GM21528 (cell line): ENCODE measurements at regions not wholly inside any gene's neighbourhood (a gene's known extent, or its start where the extent isn't known, plus 50 kb on each side); places are given as distances from the start of the nearest gene placed in this dataset.
"Not testable (repeated sequence)": the region's sequence is repeated elsewhere in the genome, so short reads cannot be mapped to it uniquely, and the experiment has no call there.

Source experiments
- ATAC-seq: cut with Tn5 transposase; IDR thresholded peaks from one replicate; pipeline ENCODE4 v1.9.1; 2021; ENCODE audit warnings: mild to moderate bottlenecking, moderate library complexity; ENCODE audit not compliant: unreplicated experiment, low FRiP score

DNA sequence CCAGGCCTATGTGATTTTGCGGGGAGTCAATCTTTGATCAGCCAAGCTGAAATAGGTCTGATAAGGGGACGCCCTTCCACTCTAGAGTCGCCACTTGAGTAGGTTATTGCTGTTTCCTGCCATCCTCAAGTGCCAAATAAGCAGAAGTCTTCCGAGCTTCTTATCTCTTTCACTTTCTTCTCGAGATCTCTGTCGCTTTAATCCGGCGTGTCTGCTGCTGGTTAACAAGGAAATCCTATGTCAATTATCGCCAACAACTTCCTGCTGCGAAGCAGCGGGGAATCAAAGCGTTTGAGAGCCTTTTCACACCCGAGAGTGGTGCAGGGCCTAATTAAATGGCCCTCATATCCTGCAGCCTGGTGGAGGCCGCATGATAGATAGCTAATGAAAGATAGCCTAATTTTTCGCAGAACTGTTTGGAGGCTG is 215.9 kb downstream of the RAB11FIP2 start:
- no peak for ATAC-seq

DNA sequence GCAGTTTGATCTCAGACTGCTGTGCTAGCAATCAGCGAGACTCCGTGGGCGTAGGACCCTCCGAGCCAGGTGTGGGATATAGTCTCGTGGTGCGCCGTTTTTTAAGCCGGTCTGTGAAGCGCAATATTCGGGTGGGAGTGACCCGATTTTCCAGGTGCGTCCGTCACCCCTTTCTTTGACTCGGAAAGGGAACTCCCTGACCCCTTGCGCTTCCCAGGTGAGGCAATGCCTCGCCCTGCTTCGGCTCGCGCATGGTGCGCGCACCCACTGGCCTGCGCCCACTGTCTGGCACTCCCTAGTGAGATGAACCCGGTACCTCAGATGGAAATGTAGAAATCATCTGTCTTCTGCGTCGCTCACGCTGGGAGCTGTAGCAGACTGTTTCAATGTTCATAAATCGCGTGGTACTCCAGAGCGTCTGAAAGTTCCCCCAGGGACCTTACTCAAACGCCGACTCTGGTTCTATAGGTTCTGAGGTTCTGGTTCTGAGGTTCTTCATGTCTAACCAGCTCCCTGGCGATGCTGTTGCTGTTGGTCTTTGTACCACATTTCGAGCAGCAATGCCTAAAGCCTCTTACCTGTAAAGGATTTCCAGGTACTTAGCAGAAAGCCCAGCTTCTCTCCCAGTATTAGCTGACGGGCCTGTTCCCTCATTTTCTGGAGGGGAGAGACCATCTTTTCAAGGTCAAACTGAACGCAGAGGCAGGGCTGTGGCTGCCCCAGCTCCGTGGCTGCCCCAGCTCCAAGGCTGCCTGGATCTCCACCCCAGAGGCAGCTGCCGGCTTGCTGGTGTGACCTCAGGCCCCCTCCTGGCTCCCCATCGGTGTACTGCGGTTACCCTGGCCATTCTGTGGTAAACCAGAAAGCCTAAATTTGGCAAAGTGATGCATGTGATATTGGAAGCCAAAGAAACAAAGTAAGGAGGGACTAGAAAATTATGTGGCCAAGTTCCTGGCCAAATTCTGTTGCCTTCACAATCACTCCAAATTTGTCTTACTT is 207.9 kb downstream of the RAB11FIP2 start:
- not testable (repeated sequence) for ATAC-seq

DNA sequence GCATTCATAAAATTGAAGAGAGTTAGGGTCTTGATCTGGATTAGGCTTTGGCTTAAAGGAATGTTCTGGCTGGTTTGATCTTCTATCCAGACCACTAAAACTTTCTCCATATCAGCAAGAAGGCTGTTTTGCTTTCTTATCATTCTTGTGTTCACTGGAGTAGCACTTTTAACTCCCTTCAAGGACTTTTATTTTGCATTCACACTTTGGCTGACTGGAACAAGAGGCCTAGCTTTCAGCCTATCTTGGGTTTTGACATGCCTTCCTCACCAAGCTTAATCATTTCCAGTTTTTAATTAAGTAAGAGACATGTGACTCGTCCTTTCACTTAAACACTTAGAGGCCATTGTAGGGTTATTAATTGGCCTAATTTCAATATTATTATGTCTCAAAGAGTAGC is 190.3 kb downstream of the RAB11FIP2 start:
- ATAC-seq: not testable (repeated sequence)

DNA sequence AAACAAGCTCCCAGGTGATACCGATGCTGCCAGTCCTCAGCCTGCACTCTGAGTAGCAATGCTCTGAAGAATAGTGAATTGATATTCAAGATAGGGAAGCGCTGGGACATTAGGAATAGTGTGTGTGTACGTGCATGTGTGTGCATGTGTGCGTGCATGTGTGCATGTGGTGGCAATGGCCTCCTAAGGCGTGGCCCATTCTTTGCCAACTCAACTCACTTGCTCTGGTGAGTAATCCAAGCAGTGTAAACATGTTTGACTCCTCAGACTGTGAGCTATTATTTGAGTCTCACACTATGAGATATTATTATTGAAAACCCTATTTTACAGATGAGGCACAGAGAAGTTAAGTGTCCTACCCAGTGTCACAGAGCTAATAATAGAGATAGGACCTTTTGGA is 186.6 kb downstream of the RAB11FIP2 start:
- ATAC-seq: no peak

DNA sequence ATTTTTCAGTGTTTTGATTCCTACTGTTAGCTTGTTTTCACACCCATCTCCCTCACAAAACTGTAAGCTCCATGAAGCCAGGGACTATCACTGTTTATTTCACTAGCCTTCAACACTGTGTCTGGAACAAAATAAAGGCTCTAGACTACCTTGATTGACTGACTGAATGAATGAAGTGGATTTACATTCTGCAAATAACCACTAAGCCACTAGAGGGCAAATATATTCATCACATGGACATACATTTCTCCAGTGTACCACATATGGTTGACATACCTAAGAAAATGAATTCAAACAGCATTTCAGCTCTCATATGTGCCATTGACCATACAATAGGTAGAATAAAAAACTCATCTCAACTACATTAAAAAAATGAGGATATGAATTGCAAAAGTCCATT is 185.9 kb downstream of the RAB11FIP2 start:
- ATAC-seq: no peak

DNA sequence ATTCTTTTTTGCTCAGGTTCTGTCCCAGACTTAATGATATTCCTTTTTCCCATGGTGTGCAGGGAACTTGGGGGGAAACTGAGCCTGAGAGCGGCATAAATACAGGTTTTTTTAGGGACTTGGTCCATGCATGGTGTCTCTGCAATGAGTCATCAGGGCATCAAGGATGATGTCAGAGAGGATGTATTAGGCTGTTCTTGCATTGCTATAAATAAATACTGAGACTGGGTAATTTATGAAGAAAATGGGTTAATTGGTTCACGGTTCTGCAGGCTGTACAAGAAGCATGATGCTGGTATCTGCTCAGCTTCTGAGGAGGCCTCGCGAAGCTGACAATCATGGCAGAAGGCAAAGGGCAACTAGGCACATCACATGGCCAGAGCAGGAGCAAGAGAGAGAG is 185.4 kb downstream of the RAB11FIP2 start:
- ATAC-seq: no peak

DNA sequence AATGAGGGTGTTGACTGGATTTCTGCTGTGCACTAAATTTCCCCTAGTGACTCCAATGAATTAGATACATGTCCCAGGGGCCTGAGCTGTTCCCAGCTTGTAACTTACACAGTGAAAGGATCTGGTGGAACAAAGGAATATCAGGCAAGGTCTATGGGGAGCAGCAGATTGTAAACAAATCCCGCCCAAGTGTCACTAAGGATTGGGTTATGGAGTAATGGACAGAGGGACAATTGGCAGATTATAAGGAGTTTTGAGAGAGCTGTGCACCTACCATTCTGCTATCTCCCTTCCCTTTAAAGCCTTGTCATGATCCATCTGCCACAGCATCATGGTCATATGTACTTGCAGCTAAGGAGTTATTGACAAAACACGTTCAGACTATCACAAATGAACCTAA is 183.0 kb downstream of the RAB11FIP2 start:
- no peak for ATAC-seq

DNA sequence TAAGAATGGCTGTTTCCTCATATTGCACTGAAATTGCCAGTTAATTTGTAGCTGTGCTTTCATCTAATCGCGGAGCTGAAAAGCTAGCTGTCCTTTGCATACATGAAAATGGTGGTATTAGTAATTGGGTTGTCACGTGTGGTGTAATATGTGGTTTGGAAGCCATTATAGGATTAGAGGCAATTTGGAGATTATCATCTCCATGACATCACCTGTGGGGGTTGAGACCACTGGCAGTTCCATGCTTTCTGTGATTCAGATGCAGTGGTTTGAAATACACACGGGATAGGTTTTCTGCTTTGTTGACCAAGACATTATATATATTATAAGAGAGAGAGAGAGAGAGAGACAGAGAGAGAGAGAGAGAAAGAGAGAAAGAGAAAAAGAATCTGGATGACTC is 180.8 kb downstream of the RAB11FIP2 start:
- no peak for ATAC-seq

DNA sequence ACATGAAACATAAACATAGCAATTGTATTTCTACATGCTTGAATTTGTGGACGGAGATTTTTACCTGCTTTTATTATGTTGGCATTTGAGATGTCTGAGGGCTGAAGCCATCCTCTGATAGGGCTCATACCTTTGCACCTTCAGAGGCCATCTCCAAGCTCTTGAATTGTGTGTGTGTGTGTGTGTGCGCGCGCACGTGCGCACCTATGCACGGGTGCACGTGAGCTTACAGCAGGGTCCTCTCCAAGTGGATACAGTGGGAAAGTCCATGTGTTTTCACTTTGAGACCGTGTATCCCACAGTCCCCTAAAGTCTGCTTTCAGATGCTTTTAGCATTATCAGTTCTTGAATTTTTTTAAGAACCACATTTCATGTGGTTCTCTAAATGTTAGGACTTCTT is 178.6 kb downstream of the RAB11FIP2 start:
- no peak for ATAC-seq

DNA sequence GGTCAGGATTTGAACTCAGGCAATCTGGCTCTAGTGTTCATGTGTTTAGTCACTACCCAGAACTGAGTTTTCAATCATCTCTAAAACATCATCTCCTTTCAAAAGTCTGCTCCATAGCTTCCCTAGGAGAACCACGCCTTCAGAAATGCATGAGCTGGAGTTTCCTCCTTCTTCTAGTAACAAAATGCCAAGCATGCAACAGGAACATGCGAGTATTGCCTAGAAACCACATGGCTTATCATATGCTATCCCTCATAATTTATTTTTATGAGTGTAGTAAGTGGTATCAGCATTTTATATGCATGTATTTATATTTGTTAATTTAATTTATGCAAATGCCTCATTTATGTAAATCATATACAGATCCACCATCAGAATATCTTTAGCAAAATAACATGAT is 170.9 kb downstream of the RAB11FIP2 start:
- no peak for ATAC-seq

DNA sequence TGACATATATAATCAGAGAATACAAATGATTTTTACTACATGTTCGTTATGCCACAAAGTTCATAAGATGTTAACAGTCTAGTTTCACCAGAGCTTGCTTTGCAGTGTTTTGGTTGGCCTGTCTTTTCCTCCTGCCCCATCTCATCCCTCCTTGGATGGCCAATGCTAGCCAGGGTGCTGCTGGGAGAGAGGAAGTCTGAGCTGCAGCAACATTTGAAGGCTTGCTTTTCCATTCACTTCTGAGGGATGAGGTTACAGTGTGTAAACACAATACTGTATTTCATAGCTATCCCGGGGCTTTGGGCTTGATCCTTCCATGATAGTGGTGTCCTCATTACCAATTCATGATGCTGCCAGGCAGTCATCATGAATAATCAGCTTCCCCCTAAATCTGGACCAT is 170.5 kb downstream of the RAB11FIP2 start:
- no peak for ATAC-seq

DNA sequence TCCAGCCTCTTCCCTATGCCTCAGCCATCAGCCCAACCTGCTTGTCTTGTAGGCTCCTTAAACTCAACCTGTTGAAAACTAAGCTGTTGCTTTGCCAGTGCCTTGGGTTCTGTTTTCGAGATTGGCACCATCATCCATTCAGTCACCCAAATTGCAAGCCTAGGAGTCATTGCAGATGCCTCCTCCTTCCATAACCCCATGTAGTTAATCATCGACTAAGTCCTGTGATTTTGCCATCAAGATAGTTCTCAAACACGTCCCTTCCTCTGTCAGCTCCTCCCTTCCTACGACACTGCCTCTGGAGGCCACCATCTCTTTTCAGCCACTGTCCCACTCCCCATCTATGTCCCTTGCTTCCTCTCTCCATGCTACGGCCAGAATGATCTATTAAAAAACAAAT is 168.1 kb downstream of the RAB11FIP2 start:
- no peak for ATAC-seq

DNA sequence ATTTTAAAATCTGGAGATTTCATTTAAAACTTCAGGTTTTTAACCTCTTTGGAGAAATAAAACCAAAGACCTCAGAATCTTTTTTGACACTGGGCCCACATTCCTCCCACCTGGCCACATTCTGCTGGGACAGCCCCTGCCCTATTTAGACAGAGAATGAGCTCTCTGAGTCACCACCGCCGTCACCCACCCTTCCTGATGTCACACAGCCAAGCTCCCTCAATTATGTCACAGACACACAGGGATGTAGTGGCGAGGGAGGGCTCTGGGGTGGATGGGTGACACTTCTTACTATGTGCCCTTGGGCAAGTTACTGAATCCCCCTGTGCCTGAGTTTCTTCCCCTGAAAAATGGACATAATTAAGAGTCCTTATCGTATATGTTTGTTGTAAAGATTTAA is 162.6 kb downstream of the RAB11FIP2 start:
- no peak for ATAC-seq

DNA sequence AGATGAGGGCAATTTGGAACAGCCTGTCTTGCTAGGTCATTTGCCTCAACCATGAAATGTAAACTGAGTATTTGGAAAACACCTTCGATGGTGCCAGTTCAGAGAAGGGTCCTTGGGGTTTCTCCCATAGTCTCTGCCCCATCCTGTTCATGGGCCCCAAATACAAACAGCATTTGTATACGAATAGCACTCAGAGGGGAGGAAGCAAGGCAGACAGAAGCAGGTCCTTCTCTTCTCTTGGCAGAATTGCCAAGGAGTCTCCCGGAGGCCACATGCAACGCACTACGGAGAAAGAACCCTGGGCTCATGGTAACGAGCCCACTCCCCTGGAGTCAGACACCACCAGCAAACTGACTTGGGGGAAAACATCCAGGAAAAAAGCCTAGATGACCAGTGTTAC is 162.1 kb downstream of the RAB11FIP2 start:
- ATAC-seq: no peak

DNA sequence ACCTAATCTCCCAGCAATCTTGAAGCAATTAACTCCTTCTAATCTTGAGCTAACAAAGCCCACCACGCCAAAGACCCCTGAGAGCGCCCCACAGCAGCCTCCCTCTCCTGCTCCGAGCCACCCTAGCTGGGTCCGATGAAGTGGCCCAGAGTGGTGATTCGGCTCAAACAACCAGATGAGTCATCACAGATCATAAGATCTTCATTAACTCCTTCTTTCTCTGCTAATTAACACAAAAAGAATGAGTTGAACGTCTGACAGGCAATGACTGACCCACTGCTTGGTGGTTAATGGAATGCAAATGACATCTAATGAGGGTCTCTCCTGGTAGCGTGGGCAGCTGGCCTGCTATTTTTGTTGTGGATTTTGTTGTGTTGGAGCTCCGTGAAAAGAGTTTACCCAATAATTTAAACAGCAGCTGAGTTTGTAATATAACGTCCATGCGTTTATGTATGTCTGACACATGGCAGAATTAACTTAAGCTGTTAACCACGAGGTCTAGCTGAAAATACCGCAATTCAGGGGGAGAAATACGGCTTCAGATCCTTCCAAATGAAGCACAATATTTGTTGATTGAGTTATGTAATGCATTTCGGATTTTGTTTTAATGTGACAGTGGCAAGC is 161.4 kb downstream of the RAB11FIP2 start:
- no peak for ATAC-seq

DNA sequence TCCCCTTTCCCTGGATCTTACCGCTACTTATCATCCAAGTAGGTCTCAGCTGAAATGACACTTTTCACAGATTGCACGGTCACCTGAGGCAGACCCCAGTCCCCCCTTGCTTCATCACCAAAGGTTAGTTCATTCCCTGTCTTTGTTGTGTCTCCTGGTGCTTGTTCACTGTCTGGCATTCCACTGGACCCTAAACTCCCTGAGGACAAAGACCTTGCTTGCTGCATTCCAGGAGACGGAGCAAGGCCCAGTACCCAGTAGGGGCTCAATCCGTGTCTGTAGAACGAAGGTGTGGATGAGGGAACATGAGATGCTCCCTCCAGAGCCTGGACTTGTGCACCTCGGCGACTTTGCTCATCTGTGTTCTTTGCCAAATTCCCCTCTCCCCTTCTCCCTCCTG is 160.0 kb downstream of the RAB11FIP2 start:
- ATAC-seq: no peak

DNA sequence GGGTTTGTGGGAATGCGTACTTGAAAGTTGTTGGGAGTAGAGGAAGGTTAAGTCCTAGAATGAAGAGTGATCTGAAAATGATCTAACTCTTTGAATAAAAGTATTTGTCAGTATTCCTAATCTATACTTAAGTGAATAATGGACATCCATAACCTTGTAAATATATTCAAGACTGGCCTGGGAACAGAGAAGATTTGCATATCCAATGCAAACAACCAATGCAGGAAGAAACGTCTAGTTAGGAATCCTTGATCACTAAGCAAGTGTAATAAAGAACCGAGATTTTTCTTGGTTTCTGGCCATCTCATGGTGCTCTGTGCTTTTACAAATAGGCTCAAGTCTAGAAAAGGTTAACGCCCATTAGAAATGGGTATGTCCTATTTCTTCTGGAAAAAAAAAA is 157.1 kb downstream of the RAB11FIP2 start:
- ATAC-seq: no peak

DNA sequence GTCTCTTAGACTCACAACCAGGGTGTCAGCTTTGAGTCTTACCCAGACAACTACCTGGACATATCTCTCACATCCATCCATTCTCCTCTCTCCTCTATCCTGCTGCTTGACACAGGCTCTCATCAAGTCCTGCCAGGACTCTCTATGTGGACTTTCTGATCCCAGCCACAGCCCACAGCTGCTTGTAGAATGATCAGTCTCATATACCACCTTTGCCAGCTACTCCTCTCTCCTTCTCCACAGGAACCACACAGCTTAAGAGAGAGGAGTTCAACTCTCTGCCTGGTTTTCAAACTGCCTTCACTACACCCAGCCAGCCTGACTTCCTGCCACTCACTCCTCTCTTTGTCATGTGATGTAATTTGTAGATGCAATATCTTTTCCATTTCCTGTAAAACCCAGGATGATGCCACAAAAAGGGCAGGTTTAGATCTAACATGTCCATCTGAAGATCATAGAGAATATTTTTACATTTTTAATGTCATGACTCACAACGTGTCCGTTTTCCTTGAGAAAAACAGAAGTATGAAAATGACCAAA is 154.0 kb downstream of the RAB11FIP2 start:
- no peak for ATAC-seq

DNA sequence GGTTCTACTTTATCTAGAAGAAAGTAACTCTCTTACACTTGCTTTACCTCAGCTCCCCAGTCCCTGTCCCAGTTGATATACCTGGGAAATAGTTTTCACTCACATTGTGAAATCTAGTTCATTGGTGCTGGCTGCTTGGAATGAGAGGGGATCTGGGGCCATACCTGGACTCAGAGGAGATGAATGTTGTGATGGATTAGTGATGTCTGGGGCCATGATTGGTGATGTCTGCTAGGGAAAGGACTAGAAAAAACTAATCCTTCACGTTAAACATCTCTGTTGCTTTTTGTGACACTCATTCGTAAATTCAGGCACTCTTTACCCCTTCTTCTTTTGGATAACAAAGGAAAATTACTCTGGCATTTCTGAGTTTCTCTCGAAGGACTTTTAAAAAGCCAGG is 152.4 kb downstream of the RAB11FIP2 start:
- ATAC-seq: no peak

DNA sequence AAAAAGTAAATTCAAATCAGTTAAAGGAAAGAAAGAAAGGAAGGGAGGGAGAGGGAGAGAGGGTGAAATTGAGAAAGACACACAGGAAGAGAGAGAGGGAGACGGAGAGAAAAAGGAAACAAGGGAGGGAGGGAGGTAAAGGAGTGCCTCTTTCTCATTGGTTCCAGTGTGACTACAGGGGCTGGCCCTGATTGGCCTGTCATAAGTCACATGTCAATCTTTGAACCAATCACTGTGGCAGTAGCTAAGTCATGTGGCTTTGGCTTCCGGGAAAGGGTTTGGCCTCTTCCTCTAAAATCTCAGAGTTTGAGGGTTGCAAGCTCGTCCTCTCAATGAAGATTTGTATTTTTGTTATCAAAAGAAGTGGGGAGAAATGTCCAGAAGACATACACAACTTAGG is 150.2 kb downstream of the RAB11FIP2 start:
- ATAC-seq: no peak

DNA sequence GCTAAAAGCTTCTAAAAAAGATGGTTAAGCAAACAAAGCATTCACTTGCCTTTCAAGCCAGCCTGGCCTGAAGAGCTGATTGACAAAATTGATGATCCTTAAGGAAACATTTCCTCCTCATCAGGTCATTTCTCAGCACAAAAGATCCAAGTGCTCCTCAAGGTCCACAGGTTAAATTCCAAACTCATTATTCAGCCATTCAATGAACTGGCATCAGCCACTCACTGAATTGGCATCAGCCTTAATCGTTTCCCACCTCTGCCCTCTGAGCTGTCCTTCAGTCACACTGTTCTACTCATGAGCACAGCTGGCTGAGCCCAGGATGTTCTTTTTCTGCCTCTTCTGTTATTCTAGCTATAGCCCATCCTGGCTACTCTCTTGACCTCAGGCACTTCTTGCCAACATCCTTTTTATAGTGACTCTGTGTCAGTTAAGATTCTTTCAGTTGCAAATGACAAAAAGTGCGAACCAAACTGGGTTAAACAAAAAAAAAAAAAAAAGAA is 147.5 kb downstream of the RAB11FIP2 start:
- ATAC-seq: no peak
